ENCODE measurements at regions not wholly inside any gene's neighbourhood (a gene's known extent, or its start where the extent isn't known, plus 50 kb on each side); places are given as distances from the start of the nearest gene placed in this dataset.

GRCh38 chr13:59363947-59364346 is 799.8 kb downstream of the DIAPH3 start:
- TF ChIP-seq YY1 (IDR thresholded peaks at IDR 0.05; ENCODE audit: insufficient read depth, insufficient read length) (no peak), SUZ12 (IDR thresholded peaks at IDR 0.05; ENCODE audit: extremely low read depth, insufficient read depth, insufficient read length) (no peak), ZNF274 (IDR thresholded peaks at IDR 0.05; ENCODE audit: low read depth, low read length) (no peak)

Measured in NT2/D1 (cell line).